NOMO-1 (cell line): ENCODE measurements at regions not wholly inside any gene's neighbourhood (a gene's known extent, or its start where the extent isn't known, plus 50 kb on each side); places are given as distances from the start of the nearest gene placed in this dataset.

Source experiments
- DNase-seq, 2 experiments: peaks; one replicate each; lab custom pipeline; 2025; ENCODE audit not compliant: unreplicated experiment in 2 of 2; lab: John Stamatoyannopoulos, UW

GRCh38 chr20:39676241-39676640 is 714.1 kb downstream of the DHX35 start:
- no peak for DNase-seq

- DNase-seq, result no peak
Observed at GRCh38 chr20:39674842-39675241, 712.7 kb downstream of the DHX35 start.

GRCh38 chr20:39670988-39671387 is 708.8 kb downstream of the DHX35 start:
- DNase-seq, result no peak

GRCh38 chr20:39669659-39670058 is 707.5 kb downstream of the DHX35 start:
- DNase-seq, result no peak

GRCh38 chr20:39668038-39668437 is 705.9 kb downstream of the DHX35 start:
- DNase-seq, result no peak

GRCh38 chr20:39661833-39662232 is 699.7 kb downstream of the DHX35 start:
- no peak for DNase-seq

- no peak for DNase-seq
Observed at GRCh38 chr20:39660965-39661364, 698.8 kb downstream of the DHX35 start.

GRCh38 chr20:39660226-39660625 is 698.1 kb downstream of the DHX35 start:
- DNase-seq, result no peak

- no peak for DNase-seq
Observed at GRCh38 chr20:39658662-39659409, 696.7 kb downstream of the DHX35 start.

GRCh38 chr20:39654171-39654570 is 692.0 kb downstream of the DHX35 start:
- DNase-seq, result no peak

GRCh38 chr20:39651645-39652325 is 689.6 kb downstream of the DHX35 start:
- no peak for DNase-seq

- no peak for DNase-seq
Observed at GRCh38 chr20:39646874-39647413, 684.8 kb downstream of the DHX35 start.

GRCh38 chr20:39645131-39645530 is 683.0 kb downstream of the DHX35 start:
- DNase-seq, result no peak

GRCh38 chr20:39643292-39643691 is 681.1 kb downstream of the DHX35 start:
- no peak for DNase-seq

GRCh38 chr20:39641423-39641822 is 679.3 kb downstream of the DHX35 start:
- DNase-seq, result no peak

- no peak for DNase-seq
Observed at GRCh38 chr20:39640147-39640546, 678.0 kb downstream of the DHX35 start.

GRCh38 chr20:39638731-39639130 is 676.6 kb downstream of the DHX35 start:
- no peak for DNase-seq

- DNase-seq, result no peak
Observed at GRCh38 chr20:39633689-39634088, 671.5 kb downstream of the DHX35 start.

- DNase-seq, result no peak
Observed at GRCh38 chr20:39632757-39633156, 670.6 kb downstream of the DHX35 start.

- DNase-seq, result no peak
Observed at GRCh38 chr20:39632176-39632575, 670.0 kb downstream of the DHX35 start.

- no peak for DNase-seq
Observed at GRCh38 chr20:39631557-39631956, 669.4 kb downstream of the DHX35 start.
